GM03348 (cell line): ENCODE measurements at regions not wholly inside any gene's neighbourhood (a gene's known extent, or its start where the extent isn't known, plus 50 kb on each side); places are given as distances from the start of the nearest gene placed in this dataset.
A peak's percentile ranks its signal among the peaks of the same experiment; 100 is the strongest.
"Not testable (repeated sequence)": the region's sequence is repeated elsewhere in the genome, so short reads cannot be mapped to it uniquely, and the experiment has no call there.

Experiments
- DNase-seq: peaks from one replicate; pipeline ENCODE4 v3.0.0; 2012; ENCODE audit warnings: low spot score

DNA sequence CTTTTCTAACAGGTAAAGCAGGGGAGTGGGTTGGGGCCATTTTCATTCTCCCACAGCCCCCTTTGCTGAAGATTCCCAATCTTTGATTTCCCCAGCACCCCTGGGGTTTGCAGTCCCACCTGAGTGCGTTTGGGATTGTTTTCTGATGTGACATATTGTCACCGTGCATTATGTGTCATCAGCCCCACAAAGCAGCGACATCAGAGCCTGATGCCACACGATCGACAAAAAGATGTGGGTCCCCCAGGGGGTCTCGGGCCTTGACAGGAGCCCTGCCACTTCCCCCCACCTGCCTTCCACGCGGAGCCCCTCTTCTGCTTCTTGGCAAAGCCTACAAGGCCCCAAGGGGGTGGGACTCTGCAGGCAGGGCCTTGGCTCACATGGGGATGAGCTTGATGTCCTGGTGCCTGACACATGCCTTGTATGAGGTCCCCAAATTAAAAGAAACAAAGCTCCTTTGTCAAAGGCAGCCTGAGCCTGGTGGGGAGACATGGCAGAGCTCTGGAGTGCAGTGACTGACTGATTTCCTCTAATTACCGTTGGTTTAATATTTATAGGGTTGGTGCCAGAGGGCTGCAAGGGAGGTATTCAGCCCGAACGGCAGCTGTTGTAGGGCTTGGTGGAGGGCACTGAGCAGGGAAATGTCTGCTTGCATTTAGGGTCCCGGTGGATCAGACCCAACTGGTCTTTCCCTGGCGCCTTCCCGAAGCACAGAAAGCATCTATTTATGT is 149.2 kb downstream of the MIAT start:
- DNase-seq = no peak

DNA sequence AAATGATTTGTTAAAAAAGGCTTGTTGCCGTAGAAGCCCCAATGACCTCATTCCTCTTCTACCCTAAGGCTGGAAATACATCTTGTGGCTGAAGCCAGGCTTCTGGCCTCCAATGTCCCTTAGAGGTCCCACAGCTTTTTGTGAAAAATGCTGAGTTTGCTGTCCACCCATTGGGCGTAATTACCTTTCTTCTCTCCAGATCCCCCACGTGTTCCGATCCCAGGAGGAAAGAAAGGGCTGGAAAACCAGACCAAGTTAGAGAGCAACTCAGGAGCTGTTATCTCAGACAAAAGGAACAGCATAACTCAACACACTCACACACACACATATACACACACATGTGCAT is 154.2 kb downstream of the MIAT start:
- no peak for DNase-seq

DNA sequence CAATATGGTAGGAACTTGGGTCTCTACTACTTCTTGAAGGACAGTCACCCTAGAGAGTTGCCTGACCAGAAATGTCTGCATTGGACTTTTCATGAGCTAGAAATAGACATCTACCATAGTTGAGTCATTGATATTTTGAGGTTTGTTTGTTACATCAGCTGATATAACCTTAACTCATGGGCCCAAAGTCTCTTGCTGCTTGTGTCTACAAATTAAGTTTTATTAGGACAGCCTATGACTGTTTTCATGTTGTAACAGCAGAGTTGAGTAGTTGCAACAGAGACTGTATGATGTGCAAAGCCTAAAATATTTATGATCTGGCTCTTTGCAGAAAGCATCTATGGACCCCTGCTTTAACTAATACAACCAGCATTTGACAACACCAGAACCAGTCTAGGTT is 155.3 kb downstream of the MIAT start:
- DNase-seq = no peak

DNA sequence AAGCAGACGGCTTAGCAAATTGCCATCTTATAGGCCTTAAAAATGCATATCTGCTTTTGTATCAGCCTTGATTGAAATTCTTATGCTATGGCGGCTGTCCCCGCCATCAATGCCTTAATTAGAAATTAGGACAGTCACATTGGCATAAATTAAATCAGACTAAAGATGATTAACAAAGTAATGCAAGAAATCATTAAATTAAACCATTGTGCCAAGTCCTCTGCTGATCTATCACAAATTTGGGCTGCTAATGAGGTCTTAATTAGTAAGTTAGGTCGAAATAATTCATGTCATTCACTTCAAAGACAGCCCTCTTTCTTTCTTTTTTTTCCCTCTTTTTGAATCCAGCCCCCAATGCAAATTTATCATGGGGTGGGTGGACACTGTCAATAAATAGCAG is 159.3 kb downstream of the MIAT start:
- DNase-seq = no peak

DNA sequence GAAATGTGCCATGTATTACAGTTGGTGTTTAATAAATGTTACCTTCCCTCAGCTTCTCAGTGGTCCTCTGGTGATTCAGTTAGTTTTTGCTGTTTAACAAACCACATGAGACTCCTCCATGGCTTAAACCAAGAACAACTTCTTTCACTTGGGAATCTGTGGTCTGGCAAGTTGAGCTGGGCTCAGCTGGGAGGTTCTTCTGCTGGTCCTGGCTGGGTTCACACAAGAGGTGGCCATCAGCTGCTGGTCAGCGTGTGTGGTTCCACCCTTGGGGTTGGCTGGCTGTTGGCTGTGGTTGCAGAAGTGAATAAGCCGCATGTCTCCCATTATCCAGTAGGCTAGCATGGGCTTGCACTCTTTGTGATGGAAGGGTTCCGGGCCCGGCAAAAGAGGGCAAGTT is 160.5 kb downstream of the MIAT start:
- no peak for DNase-seq

DNA sequence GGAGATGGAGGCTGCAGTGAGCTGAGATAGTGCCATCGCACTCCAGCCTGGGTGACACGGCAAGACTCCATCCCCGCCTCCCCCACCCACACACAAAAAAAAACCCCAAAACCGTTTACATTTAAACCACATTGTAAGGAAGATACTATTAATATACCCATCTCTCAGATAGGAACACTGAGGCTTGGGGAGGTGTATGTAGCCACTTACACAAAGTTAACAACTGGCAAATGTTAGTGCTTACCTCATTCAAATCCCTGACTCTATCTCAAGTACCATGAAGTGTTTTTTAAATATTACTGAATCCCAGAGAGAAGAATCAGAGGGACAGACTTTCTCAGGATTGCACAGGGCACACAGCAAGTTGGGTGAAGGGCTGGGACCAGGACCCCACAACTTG is 164.5 kb downstream of the MIAT start:
- DNase-seq = no peak

DNA sequence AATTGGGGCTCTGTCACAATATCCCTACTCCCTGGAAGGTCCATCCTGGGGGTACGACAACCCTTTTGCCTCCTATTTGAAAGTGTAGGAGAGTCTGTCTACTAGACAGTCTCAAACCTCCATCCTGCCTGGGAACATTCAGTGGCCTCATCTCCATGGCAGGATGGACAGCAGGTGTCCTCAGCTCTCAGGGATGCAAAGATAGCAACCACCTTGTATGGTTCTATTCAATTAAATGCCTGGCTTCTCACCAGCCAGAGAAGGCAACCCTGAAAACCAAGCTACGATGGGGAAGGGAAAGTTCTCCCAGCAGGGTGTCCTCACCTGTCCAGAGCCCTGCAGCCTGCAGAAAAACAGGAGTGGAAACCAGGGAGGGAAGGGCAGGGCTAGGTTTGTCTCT is 164.9 kb downstream of the MIAT start:
- DNase-seq = no peak

DNA sequence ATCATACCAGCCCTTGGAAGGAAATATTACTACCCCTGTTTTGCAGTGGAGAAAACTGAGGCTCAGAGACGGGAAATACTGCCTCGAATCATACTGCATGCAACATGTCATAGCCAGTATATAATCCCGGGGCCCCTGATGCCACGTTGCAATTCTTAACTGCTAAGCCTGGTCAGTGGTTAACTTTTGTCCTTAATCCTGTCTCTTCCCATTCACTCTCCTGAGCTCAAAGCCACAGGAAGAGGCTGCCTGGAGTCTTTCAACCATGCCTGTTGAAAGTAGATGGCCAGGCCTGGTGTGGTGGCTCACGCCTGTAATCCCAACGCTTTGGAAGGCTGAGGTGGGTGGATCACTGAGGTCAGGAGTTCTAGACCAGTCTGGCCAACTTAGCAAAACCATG is 166.6 kb downstream of the MIAT start:
- DNase-seq = no peak

DNA sequence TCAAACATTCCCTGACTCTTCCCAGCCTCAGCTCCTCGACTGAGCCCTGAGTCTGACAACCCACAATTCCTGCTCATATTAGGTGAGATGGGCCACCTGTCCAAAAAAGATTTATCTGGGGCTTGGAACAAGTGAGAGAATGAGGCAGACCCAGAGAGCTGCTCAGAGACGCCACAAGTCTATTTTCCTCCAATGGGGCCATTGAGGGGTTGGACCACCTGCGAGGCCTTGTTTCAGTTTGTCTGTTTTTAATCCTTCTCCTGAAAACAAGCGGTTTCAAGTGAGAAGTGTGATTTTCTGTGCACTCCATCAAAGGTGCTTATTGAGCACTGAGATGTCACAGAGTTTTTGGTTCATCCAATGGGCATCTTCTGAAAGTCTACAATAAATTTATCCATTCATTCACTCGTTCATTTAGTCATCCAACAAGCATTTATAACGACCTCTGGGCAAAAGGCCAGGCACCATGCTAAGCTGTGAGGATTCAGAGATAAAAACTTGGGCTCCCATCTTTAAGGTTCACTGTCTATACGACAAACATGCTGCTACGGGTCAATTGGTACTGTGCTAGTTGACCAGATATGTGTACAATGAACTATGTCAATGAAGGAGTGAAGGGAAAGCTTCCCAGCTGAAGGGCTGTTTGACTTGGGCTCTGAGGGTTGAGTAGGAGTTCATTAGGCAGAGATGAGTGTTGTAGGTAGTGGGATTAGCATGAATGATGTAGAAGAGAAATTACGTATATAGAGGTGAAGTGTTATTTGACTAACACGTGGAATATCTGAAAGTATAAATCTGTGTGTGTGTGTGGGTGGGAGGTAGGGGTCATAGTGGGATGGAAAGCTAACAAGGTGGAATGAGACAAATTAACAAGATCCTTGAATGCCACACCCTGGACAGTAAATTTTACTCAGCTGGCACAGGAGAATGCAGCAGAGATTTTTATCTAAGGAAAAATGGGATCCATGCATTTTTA is 168.9 kb downstream of the MIAT start:
- DNase-seq = no peak

DNA sequence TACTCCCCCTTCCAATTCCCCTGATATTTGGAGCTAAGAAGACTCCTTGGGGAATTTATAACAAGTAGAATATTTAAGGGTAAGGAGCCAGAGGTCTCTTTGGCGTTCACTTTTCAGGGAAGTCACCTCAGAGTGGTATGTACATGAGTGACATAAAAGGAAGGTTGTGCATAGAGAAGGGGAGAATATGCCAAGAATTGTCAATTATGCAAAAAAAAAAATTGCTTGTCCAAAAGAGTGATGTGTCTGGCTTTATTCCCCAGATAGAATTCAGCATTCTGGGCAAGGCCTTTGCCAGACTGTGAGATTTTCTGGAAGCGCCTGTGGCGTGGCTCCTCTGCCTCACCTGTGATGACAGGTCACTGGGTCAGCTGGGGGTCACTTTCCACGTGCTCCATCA is 170.2 kb downstream of the MIAT start:
- DNase-seq = no peak

DNA sequence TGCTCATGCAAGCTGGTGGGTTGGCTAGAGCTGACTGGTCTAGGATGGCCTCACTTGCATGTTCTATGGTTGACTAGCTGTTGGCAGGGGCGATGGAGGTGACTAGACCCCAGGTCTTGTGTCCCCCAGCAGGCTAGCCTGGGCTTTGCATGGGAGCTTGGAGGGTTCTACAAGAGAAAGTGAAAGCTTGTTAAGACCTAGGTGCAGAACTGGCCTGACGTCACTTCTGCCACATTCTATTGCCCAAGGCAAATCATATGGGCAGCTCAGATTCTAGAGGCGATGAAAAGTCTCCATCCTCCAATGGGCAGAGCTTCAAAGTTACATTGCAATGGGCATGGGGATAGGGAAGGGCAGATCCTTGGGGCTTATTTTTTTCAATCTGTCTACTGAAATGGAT is 170.9 kb downstream of the MIAT start:
- no peak for DNase-seq

DNA sequence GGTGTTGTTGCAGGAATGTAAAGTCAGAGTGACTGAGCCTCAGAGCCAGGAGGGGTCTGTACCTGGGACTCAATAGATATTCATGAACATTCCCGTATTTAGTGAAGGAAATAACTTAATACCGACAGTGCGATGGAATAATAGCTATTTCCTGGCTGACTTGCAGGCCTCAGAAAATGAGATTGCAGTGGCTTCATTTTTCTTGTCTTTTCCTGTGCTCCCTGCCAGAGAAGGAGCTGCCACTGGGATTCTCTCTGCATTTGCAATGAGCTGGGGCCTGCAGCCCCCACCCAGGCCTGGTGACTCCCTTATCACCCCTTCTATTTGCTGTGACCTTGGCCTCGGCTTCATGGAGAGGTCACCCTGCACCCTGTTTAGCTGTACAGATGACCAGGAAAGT is 173.4 kb downstream of the MIAT start:
- DNase-seq = no peak

DNA sequence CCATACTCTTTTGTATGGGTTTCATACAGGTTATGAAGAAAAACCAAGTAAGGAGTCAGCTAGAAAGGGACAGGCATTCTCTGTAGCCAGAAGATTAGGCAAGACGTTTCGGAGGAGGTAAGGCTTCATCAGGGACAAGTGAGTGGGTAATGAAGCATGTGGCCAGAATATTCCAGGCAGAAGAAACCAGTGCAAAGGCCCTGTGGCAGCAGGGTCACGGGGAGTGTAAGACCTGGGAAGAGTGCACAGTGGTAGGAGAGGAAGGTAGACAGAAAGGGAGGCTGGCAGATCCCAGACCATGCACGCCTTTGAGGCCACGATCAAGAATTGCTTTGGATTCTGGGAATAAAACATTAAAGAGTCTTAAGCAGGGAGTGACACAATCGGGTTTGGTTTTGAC is 177.6 kb downstream of the MIAT start:
- DNase-seq = no peak

DNA sequence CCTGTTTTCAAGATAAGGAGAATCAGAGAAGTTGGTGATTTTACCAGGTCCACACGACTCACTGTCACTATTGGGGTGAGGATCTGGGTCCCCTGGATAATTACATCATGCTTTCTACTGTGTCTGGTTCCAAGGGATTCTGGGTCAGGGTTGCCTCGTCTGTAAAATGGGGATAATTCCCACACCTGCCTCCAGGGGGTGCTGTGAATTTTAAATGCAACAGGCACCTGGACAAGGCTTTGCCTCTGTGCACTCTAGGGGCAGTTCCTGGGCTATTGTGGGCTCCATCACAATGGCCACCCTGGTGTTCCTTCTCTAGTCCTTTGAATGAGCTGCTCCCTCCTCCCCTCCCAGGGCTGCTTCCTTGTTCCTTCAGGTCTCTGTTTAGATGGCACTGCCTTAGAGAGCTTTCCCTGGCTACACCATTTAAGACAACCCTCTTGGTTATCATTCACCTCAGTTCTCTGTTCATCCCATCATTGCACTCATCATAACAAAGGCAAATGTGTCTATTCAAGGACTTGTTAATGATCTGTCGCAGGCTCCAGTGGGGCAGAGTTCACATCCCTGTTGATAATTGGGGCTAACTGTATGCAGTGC is 178.6 kb downstream of the MIAT start:
- peak; percentile 53 for DNase-seq

DNA sequence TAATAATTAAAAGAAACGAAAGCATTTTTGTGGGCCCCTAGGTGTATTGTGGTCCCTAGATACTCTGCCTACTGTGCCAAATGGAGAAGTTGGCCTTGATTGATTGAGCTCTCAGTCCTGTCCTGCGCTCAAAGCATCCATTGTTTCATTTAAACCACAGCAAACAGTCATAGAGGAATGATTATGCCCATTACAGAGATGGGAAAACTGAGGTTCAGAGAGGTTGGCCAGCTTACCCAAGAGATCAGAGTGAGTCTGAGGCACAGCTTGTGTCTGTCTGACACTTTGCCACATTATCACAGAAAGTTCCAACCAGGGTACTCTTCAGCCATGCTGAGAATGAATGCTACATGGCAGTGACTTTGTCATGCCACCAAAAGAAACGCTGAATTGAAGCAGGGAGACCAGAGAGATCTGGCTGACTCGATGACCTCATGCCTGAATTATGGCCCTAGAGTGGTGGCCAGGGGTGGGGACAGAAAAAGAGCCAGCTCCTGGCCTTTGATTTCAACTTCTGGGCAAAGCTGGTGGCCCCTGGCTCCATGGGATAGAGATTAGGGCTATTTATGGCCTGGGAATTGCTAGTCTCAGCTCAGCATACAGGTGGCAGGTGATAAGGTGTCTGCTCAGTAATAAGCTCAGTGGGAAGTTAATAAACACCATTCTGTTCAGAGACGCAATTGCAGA is 180.5 kb downstream of the MIAT start:
- no peak for DNase-seq

DNA sequence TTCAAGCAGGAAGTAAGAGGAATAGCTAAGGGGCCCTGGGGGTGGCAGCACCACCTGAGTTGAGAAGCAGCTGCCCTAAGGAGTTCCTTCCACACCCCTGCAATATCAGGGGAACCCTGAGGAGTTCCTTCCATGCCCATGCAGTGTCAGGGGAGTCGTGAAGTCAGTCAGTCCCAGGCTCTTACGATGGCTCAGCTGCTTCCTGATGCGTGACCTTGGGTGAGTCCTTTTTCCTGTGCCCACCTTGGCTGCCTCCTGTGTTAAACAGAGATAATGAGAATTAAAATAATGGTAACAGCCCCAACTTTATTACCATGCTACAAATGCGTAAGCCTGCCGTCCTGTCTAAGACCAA is 181.1 kb downstream of the MIAT start:
- no peak for DNase-seq

DNA sequence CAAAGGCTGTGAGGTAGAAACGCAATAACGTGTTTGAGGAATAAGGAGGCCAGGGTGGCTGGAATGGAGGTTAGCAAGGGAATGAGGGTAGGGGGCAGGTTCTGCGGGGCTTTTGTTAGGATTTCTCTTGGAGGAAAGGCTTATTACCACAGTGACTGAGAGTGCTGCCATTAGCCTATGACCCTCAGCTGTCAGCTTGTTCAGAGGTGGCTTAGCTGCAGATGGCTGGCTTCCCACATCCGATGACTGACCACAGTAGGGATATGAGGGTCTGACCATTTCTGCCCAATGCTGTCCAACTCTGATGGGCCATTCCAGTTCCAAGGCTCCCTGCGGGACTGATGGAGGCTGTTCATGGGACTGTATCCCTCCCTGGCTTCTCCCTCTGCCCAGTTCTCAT is 181.8 kb downstream of the MIAT start:
- no peak for DNase-seq

DNA sequence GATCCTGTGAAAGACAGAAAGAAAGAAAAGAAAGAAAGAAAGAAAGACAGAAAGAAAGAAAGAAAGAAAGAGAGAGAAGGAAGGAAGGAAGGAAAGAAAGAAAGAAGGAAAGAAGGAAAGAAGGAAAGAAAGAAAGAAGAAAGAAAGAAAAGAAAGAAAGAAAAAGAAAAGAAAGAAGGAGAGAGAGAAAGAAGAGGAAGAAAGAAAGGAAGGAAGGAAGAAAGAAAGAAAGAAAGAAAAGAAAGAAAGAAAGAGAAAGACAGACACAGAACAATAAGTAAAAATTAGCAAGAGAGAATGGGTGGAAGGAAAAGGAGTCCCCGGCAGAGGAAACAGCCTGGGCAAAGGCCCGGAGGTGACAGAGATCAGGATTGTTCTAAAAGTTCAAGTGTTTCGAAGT is 183.4 kb downstream of the MIAT start:
- DNase-seq = not testable (repeated sequence)

DNA sequence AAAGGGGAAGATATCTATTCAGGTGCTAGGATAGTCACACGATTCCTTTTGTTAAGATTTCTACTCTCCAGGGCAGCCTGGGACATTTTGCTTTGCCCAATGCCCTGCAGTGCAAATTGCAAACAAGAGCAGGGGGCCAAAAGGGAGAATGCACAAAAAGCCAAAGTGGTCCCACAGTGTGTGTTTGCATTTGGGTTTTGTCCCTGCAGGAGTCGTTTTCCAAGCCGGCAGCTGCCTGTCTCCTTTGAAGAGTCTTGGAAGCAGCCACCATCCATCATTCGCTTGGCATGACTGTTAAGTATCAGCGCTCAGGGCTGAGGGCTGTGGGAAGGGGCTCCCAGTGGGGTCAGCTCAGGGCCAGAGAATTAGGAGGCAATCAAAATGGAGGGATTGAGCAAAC is 184.7 kb downstream of the MIAT start:
- DNase-seq = no peak

DNA sequence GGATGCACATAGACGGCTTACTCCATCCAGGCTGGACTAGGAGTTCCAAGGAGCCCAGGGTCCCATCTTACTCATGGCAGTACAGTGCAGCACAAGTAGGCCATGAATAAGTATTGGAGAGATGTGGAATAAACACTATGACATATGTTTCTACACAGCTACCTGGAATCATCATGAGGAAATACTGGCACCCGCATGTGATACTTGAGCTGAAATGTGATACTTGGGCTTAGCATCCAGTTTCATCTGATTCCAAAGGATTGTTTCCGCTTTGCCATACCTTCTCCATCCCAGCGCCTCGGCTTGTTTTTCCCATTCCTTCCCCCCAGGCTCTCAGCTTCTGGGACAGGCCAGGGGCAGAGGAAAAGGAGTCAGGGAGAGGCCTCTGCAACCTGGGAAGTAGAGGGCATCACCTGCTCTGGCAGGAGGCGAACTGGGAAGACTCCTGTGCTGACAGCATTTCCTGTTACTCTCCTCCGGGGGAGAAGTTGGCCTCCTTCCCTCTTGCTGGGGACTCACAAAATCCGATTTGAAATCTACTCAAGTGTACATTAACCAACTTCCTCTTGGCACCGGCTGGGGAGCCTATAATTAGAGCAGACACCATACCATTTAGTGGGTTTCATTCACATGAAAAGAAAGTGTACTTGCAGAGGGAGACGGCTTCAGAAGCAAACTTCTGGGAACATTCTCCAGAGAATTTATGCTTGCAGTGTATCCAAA is 187.8 kb downstream of the MIAT start:
- no peak for DNase-seq

DNA sequence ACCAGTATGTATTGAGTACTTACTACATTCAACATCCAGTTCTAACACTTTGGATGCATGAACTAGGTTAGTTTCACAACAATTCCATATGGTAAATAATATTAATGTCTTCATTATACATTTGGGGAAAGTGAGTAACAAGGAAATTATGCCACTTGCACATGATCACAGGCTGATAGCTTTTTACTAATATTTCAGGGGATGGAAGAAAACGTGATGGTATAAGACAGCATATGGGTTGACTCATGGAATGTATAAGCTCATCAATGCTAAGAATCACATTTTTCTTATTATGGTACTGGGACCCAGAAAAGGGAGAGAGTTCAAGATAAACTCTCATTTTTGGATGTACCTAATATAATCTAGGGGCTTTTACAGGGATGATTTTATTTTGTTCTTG is 188.7 kb downstream of the MIAT start:
- no peak for DNase-seq

DNA sequence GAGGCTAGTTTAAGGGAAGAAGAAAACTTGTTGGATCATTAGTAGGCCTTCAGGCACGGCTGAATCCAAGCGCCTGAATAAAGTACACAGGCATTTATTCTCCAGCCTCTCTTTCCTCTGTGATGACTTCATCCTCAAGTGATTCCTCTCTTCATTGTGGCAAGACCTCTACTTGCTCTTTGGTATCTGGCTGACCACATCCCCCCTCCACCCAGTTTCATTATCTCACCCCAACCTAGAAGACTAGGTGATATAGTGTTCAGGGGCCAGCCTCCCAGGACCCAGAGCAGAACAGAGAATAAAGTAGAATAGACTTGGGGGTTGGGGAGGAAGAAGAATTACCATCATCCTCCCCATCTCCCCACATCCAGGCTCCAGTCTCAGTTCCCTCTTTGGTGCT is 189.3 kb downstream of the MIAT start:
- DNase-seq = peak; percentile 40
